ENCODE measurements at regions not wholly inside any gene's neighbourhood (a gene's known extent, or its start where the extent isn't known, plus 50 kb on each side); places are given as distances from the start of the nearest gene placed in this dataset.

DNA sequence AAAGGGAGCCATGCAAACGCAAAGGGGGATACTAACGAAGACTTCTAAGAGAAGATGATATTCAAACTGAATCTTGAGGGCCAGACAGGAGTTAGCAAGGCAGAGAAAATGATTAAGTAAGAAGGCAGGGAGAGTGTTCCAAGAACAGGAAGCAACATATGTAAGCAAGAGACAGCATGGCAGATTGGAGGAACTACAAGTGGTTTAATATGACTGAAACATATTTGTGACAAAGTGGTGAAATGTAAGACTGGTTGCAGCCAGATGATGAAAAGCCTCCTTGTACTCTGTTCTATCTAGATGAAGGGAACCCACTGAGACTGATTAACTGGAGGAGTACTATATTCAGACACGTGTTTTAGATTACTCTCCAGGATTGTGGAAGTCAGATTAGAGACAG is 116.6 kb upstream of the DIAPH2 start:
- TF ChIP-seq CTCF (IDR thresholded peaks at IDR 0.05): no peak
- no peak for TF ChIP-seq POLR2A (IDR thresholded peaks at IDR 0.05)
- DNase-seq: no peak
- intact Hi-C loops (cut with DNase I; ENCODE audit: low total_unique reads): no loop called here
- no peaks in the 10 kb centered on the region for H3K27me3 ChIP-seq
- WGBS, 2 donors: 76 to 79% methylated on average over 3 of the region's 3 CpGs
- no peaks in the 10 kb centered on the region for H3K9me3 ChIP-seq
- no peaks in the 10 kb centered on the region for H3K36me3 ChIP-seq (ENCODE audit: low read depth, missing control alignments)
- no peaks in the 10 kb centered on the region for H3K4me1 ChIP-seq
- no peak overlapping the region for H3K27ac ChIP-seq
- no peak overlapping the region for H3K4me3 ChIP-seq

- H3K4me1 ChIP-seq: no peaks in the 10 kb centered on the region
- DNase-seq: no peak
- H3K27me3 ChIP-seq: no peaks in the 10 kb centered on the region
- no peak overlapping the region for H3K27ac ChIP-seq
- WGBS, 2 donors: 88 to 95% methylated on average over 3 of the region's 3 CpGs
- TF ChIP-seq POLR2A (IDR thresholded peaks at IDR 0.05): no peak
- no peak for TF ChIP-seq CTCF (IDR thresholded peaks at IDR 0.05)
- H3K4me3 ChIP-seq: no peak overlapping the region
- intact Hi-C loops (cut with DNase I; ENCODE audit: low total_unique reads): no loop called here
- no peaks in the 10 kb centered on the region for H3K9me3 ChIP-seq
- H3K36me3 ChIP-seq (ENCODE audit: low read depth, missing control alignments): no peaks in the 10 kb centered on the region
These were observed 115.6 kb upstream of the DIAPH2 start for GRCh38 chrX:96569034-96569433.

DNA sequence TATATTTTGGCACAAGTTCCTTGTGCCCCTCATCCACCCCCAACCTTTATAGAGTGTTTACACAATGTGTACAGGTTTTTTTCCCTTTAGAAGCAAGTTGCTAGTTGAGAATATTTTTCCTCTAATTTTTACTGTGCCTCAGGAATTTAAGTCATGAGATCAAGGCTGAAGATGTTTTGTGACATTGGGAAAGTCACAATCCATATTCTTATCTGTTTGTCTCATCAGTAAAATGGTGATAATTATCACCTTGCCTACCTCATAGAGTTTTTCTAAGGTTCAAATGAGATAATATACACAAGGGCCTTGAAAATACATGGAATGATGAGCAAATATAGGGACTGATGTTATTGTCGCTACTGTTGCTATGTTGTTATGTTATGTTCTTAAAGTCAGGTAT is 109.6 kb upstream of the DIAPH2 start:
- H3K4me3 ChIP-seq: no peak overlapping the region
- no peaks in the 10 kb centered on the region for H3K27me3 ChIP-seq
- WGBS, 2 donors: 90 to 100% methylated on average over 1 of the region's 1 CpG
- intact Hi-C loops (cut with DNase I; ENCODE audit: low total_unique reads): no loop called here
- H3K4me1 ChIP-seq: no peaks in the 10 kb centered on the region
- H3K27ac ChIP-seq: no peak overlapping the region
- H3K9me3 ChIP-seq: no peaks in the 10 kb centered on the region
- no peak for DNase-seq
- no peaks in the 10 kb centered on the region for H3K36me3 ChIP-seq (ENCODE audit: low read depth, missing control alignments)
- TF ChIP-seq CTCF (IDR thresholded peaks at IDR 0.05) (no peak), POLR2A (IDR thresholded peaks at IDR 0.05) (no peak)

DNA sequence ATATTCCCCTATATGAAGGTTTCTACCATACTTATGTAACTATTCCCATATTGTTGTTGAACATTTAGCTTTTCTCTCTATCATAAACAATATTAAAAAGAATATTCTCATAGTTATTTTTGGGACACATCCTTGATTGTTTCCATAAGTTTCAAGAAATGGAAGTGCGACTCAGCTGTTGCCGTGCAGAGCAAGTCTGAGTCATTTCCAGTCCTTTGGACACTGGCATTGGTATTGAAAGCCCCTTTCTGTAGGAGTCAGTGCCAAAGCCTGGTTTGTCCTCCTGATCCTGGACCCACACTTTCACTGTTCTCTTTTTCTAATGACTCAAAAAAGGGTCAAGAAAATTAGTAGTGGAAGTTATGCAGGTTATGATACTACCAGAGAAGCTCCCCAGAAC is 108.3 kb upstream of the DIAPH2 start:
- Histone ChIP-seq H3K36me3 (ENCODE audit: low read depth, missing control alignments) (no peaks in the 10 kb centered on the region), H3K9me3 (no peaks in the 10 kb centered on the region), H3K4me3 (no peak overlapping the region), H3K27me3 (no peaks in the 10 kb centered on the region), H3K27ac (no peak overlapping the region), H3K4me1 (no peaks in the 10 kb centered on the region)
- no peak for TF ChIP-seq POLR2A (IDR thresholded peaks at IDR 0.05)
- TF ChIP-seq CTCF (IDR thresholded peaks at IDR 0.05): no peak
- intact Hi-C loops (cut with DNase I; ENCODE audit: low total_unique reads): no loop called here
- no peak for DNase-seq
- WGBS, 2 donors: 55 to 97% methylated on average over 2 of the region's 2 CpGs

GRCh38 chrX:96578781-96579180 is 105.9 kb upstream of the DIAPH2 start:
- DNase-seq: no peak
- no peak overlapping the region for H3K27ac ChIP-seq
- no peak overlapping the region for H3K4me3 ChIP-seq
- no peaks in the 10 kb centered on the region for H3K27me3 ChIP-seq
- H3K4me1 ChIP-seq: no peaks in the 10 kb centered on the region
- intact Hi-C loops (cut with DNase I; ENCODE audit: low total_unique reads): no loop called here
- TF ChIP-seq POLR2A (IDR thresholded peaks at IDR 0.05) (no peak), CTCF (IDR thresholded peaks at IDR 0.05) (no peak)
- no peaks in the 10 kb centered on the region for H3K36me3 ChIP-seq (ENCODE audit: low read depth, missing control alignments)
- no peaks in the 10 kb centered on the region for H3K9me3 ChIP-seq

All from testis (tissue), 2 donors.